GM18505 (cell line): ENCODE measurements at regions not wholly inside any gene's neighbourhood (a gene's known extent, or its start where the extent isn't known, plus 50 kb on each side); places are given as distances from the start of the nearest gene placed in this dataset.
"Not testable (repeated sequence)": the region's sequence is repeated elsewhere in the genome, so short reads cannot be mapped to it uniquely, and the experiment has no call there.

ENCODE experiments used
- ATAC-seq: cut with Tn5 transposase; IDR thresholded peaks from one replicate; pipeline ENCODE4 v1.9.1; 2021; ENCODE audit not compliant: unreplicated experiment
- POLR2A ChIP-seq: IDR thresholded peaks from 4 replicates; pipeline ENCODE4 v1.6.1; 2011; ENCODE audit warnings: borderline replicate concordance; ENCODE audit not compliant: insufficient read depth, insufficient read length; ENCODE audit errors: extremely low read depth

GRCh38 chr13:68929075-68929745 is 1178.4 kb upstream of the ATXN8OS start:
- no peak for ATAC-seq
- no peak for TF ChIP-seq POLR2A

- no peak for ATAC-seq
- TF ChIP-seq POLR2A, result no peak
Observed at GRCh38 chr13:68927387-68928026, 1180.1 kb upstream of the ATXN8OS start.

GRCh38 chr13:68923995-68924394 is 1183.6 kb upstream of the ATXN8OS start:
- no peak for ATAC-seq
- no peak for TF ChIP-seq POLR2A

- ATAC-seq, result no peak
- no peak for TF ChIP-seq POLR2A
Observed at GRCh38 chr13:68908879-68909278, 1198.7 kb upstream of the ATXN8OS start.

DNA sequence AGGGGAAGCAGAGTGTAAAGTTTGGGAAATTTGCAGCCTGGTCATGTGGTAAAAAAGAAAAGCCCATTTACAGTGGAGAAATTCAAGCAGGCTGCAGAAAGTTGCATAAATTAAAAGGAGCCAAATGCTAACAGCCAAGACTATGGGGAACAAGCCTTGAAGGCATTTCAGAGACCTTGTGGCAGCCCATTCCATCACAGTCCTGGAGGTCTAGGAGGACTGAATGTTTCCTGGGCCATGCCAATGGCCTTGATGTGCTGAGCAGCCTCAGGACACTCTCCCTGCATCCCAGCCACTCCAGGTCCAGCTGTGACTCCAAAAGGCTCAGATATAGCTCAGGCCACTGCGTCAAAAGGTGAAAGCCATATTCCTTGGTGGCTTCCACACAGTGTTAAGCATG is 1202.4 kb upstream of the ATXN8OS start:
- no peak for TF ChIP-seq POLR2A
- no peak for ATAC-seq

GRCh38 chr13:68897331-68897928 is 1210.2 kb upstream of the ATXN8OS start:
- ATAC-seq, result no peak

DNA sequence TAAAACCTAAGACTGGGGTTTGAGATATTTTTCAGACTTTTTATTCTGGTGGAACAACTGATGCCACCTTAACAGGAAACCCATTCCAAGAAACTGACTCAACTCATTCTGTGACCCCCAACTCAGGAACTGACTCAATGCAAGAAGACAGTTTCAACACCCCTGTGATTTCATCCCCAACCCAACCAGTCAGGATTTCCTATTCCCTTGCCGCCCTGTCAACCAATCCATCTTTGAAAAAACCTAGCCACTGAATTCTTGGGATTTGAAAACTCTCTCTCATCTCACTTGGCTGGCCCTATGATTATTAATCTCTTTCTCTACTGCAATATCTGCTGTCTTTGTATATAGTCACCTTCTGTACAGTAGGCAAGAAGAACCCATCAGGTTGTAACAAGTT is 1211.9 kb upstream of the ATXN8OS start:
- no peak for ATAC-seq

More at GRCh38 chr13:68897331-68897928, 1210.2 kb upstream of the ATXN8OS start:
- TF ChIP-seq POLR2A, result no peak

GRCh38 chr13:68893721-68894120 is 1213.9 kb upstream of the ATXN8OS start:
- not testable (repeated sequence) for ATAC-seq

More for the DNA sequence above, 1211.9 kb upstream of the ATXN8OS start:
- TF ChIP-seq POLR2A, result no peak

DNA sequence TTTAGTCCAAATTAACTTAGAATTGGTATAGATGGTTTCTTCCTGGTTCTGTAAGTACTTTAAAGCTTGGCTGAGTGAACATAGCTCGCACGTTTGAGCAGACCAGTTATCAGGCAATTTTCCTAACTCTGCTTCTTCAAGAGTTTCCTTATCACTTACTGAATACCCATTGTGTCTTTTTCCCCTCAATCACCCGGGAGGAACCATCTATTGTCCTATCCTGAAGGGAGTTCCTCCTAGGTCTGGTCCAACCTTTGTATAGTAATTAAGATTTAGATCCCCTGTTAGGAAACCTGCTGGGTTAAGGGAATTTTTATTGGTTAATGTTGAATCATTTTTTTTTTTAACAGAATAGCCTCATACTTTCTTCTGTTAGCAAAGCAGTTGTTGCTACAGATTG is 1215.0 kb upstream of the ATXN8OS start:
- not testable (repeated sequence) for ATAC-seq

- ATAC-seq, result not testable (repeated sequence)
Observed at GRCh38 chr13:68890101-68890500, 1217.5 kb upstream of the ATXN8OS start.

- ATAC-seq, result no peak
- TF ChIP-seq POLR2A, result no peak
Observed at GRCh38 chr13:68888832-68889231, 1218.8 kb upstream of the ATXN8OS start.

- TF ChIP-seq POLR2A, result no peak
- ATAC-seq, result no peak
Observed at GRCh38 chr13:68872338-68872737, 1235.3 kb upstream of the ATXN8OS start.

DNA sequence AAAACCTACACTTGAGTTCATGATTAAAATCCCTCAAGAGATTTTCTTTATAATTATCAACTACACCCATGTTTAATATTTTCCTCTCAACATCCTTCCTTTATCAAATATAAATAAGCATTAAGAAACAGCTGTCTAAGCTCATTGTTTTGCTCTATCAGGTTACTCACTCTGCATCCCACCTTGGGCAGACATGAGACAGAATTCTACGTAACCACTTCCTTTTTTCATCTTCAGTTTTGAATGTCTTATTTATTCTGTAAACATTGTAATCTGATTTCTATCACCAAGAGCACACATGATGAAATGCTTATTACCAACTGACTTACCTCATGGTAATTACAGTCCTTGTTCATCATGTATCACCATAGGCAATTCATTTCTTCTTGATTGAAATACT is 1256.6 kb upstream of the ATXN8OS start:
- TF ChIP-seq POLR2A, result no peak
- ATAC-seq, result no peak

DNA sequence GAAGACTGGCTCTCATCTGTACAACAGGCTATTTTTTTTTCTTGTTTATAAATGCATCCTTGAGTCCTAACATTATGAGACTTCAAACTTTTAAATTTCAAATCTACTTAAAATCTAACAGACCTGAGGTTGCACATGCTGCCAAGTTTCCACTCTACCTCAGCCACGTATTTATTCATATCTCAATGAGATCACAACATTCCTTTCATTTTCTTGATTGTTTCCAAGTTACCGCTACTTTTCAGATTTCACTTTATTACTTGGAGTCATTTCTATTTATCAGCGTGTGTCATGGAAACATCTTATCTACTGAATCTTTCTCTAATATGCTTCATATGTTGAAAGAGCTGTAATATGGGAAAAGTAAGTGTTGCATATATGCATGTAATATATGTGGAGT is 1257.5 kb upstream of the ATXN8OS start:
- no peak for ATAC-seq
- TF ChIP-seq POLR2A, result no peak
